ENCODE measurements at regions not wholly inside any gene's neighbourhood (a gene's known extent, or its start where the extent isn't known, plus 50 kb on each side); places are given as distances from the start of the nearest gene placed in this dataset.

GRCh38 chr6:144835322-144835973 is 550.3 kb downstream of the UTRN start:
- Mint-ChIP-seq H3K36me3 (ENCODE audit: insufficient read depth, unreplicated experiment) (peaks cover 56% of the 10 kb centered on the region), H3K27ac (ENCODE audit: unreplicated experiment) (no peak overlapping the region), H3K4me3 (ENCODE audit: unreplicated experiment) (no peak overlapping the region), H3K9me3 (ENCODE audit: unreplicated experiment) (no peaks in the 10 kb centered on the region), H3K4me1 (ENCODE audit: low read depth, unreplicated experiment) (no peaks in the 10 kb centered on the region), H3K27me3 (ENCODE audit: insufficient read depth, unreplicated experiment) (no peaks in the 10 kb centered on the region)
- ChIA-PET CTCF (no interaction called here), POLR2A (no interaction called here)
- H3K36me3 ChIP-seq (ENCODE audit: control insufficient read depth, insufficient read depth, low read length), result peaks cover 2% of the 10 kb centered on the region; the same call in 1 of the 2 replicates
- no peak overlapping the region for H3K4me3 ChIP-seq (ENCODE audit: low read depth, low read length)
- no peak for TF ChIP-seq CTCF (IDR thresholded peaks at IDR 0.05; ENCODE audit: insufficient read depth in 1 of 2, low read depth in 1 of 2, low read length in 1 of 2, severe bottlenecking in 1 of 2, unreplicated experiment in 1 of 2)
- no TSS peak for BruUV-seq (replicated peaks)
- no peaks in the 10 kb centered on the region for H3K4me1 ChIP-seq
- H3K9me3 ChIP-seq, result no peaks in the 10 kb centered on the region
- DNase-seq, result no peak
- intact Hi-C loops (cut with micrococcal nuclease; ENCODE audit: unreplicated experiment), result no loop called here
- H3K27me3 ChIP-seq (replicated peaks; ENCODE audit: control insufficient read depth, insufficient read depth, low read length), result no peaks in the 10 kb centered on the region

GRCh38 chr6:144840619-144841018 is 555.5 kb downstream of the UTRN start:
- POLR2A ChIA-PET, result no interaction called here
- intact Hi-C loops (cut with micrococcal nuclease; ENCODE audit: unreplicated experiment), result no loop called here
- no peaks in the 10 kb centered on the region for H3K9me3 ChIP-seq
- Mint-ChIP-seq H3K36me3 (ENCODE audit: insufficient read depth, unreplicated experiment) (peaks cover 61% of the 10 kb centered on the region), H3K4me1 (ENCODE audit: low read depth, unreplicated experiment) (no peaks in the 10 kb centered on the region), H3K27me3 (ENCODE audit: insufficient read depth, unreplicated experiment) (no peaks in the 10 kb centered on the region), H3K27ac (ENCODE audit: unreplicated experiment) (no peak overlapping the region), H3K4me3 (ENCODE audit: unreplicated experiment) (no peak overlapping the region), H3K9me3 (ENCODE audit: unreplicated experiment) (no peaks in the 10 kb centered on the region)
- H3K4me1 ChIP-seq, result no peaks in the 10 kb centered on the region
- no peak overlapping the region for H3K4me3 ChIP-seq (ENCODE audit: low read depth, low read length)
- H3K27me3 ChIP-seq (replicated peaks; ENCODE audit: control insufficient read depth, insufficient read depth, low read length), result no peaks in the 10 kb centered on the region
- no peaks in the 10 kb centered on the region; the same call in 1 of the 2 replicates for H3K36me3 ChIP-seq (ENCODE audit: control insufficient read depth, insufficient read depth, low read length)
- CTCF ChIA-PET, result no interaction called here
- no TSS peak for BruUV-seq (replicated peaks)
- DNase-seq, result no peak
- TF ChIP-seq CTCF (IDR thresholded peaks at IDR 0.05; ENCODE audit: insufficient read depth in 1 of 2, low read depth in 1 of 2, low read length in 1 of 2, severe bottlenecking in 1 of 2, unreplicated experiment in 1 of 2), result no peak

- H3K27me3 Mint-ChIP-seq (ENCODE audit: insufficient read depth, unreplicated experiment), result no peaks in the 10 kb centered on the region
- H3K36me3 ChIP-seq (ENCODE audit: control insufficient read depth, insufficient read depth, low read length), result no peaks in the 10 kb centered on the region; the same call in 1 of the 2 replicates
- H3K9me3 Mint-ChIP-seq (ENCODE audit: unreplicated experiment), result no peaks in the 10 kb centered on the region
- intact Hi-C loops (cut with micrococcal nuclease; ENCODE audit: unreplicated experiment), result no loop called here
- H3K4me1 Mint-ChIP-seq (ENCODE audit: low read depth, unreplicated experiment), result no peaks in the 10 kb centered on the region
- no peak for DNase-seq
- no TSS peak for BruUV-seq (replicated peaks)
- no peaks in the 10 kb centered on the region for H3K9me3 ChIP-seq
- ChIA-PET CTCF (no interaction called here), POLR2A (no interaction called here)
- peaks cover 50% of the 10 kb centered on the region for H3K36me3 Mint-ChIP-seq (ENCODE audit: insufficient read depth, unreplicated experiment)
- H3K4me1 ChIP-seq, result no peaks in the 10 kb centered on the region
- H3K27ac Mint-ChIP-seq (ENCODE audit: unreplicated experiment), result no peak overlapping the region
- no peak overlapping the region for H3K4me3 ChIP-seq (ENCODE audit: low read depth, low read length)
- no peak overlapping the region for H3K4me3 Mint-ChIP-seq (ENCODE audit: unreplicated experiment)
- no peak for TF ChIP-seq CTCF (IDR thresholded peaks at IDR 0.05; ENCODE audit: insufficient read depth in 1 of 2, low read depth in 1 of 2, low read length in 1 of 2, severe bottlenecking in 1 of 2, unreplicated experiment in 1 of 2)
- no peaks in the 10 kb centered on the region for H3K27me3 ChIP-seq (replicated peaks; ENCODE audit: control insufficient read depth, insufficient read depth, low read length)
These were observed 558.6 kb downstream of the UTRN start for GRCh38 chr6:144843701-144844100.
